Activated naive CD4-positive, alpha-beta T cell treated with anti-CD3 and anti-CD28 coated beads, Interleukin-2, amount 10 ng/mL, durations not matched to agents 7 days and 5 days (primary cell): ENCODE measurements at regions not wholly inside any gene's neighbourhood (a gene's known extent, or its start where the extent isn't known, plus 50 kb on each side); places are given as distances from the start of the nearest gene placed in this dataset.

Source experiments
- CTCF ChIA-PET: fragments of 350-600 bp; sonication (Branson Sonifier 250); formaldehyde crosslinking; loops from one replicate; lab custom pipeline; 2021; ENCODE audit warnings: antibody characterized with exemption; lab: Charles Lee
- DNase-seq: peaks from one replicate; pipeline ENCODE4 v3.0.0-alpha.2; 2020
- H3K27ac Mint-ChIP-seq: one replicate; pipeline ENCODE4 v1.8.0; 2021; ENCODE audit warnings: mild to moderate bottlenecking, moderate library complexity, mixed read lengths
- H3K27me3 Mint-ChIP-seq: one replicate; pipeline ENCODE4 v1.8.0; 2021; ENCODE audit warnings: mild to moderate bottlenecking, mixed read lengths
- H3K36me3 Mint-ChIP-seq: one replicate; pipeline ENCODE4 v1.8.0; 2021; ENCODE audit warnings: mixed read lengths
- H3K4me1 Mint-ChIP-seq: one replicate; pipeline ENCODE4 v1.8.0; 2021; ENCODE audit warnings: mixed read lengths
- H3K4me3 Mint-ChIP-seq: one replicate; pipeline ENCODE4 v1.8.0; 2021; ENCODE audit warnings: mild to moderate bottlenecking, moderate library complexity, mixed read lengths
- H3K9me3 Mint-ChIP-seq: one replicate; pipeline ENCODE4 v1.8.0; 2021; ENCODE audit warnings: mixed read lengths

DNA sequence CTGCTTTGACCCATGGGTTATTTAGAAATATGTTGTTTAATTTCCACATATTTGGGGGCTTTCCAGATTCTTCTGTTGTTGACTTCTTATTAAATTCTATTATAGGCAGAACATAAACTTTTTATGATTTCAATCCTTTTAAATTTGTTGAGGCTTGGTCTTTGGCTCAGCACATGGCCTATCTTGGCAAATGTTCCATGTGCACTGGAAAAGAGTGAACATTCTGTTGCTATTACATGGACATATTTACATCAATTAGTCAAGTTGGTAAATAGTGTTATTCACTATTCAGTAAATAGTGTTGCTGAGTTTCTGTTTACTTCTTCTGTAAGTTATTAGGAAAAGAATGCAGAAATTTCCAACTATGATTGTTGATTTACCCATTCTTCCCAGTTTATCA lies 75.4 kb downstream of the ETS2 start:
- Mint-ChIP-seq H3K4me1 (no peaks in the 10 kb centered on the region), H3K27ac (no peak overlapping the region), H3K4me3 (no peak overlapping the region), H3K27me3 (no peaks in the 10 kb centered on the region), H3K36me3 (no peaks in the 10 kb centered on the region), H3K9me3 (no peaks in the 10 kb centered on the region)
- DNase-seq: no peak
- CTCF ChIA-PET: no interaction called here

DNA sequence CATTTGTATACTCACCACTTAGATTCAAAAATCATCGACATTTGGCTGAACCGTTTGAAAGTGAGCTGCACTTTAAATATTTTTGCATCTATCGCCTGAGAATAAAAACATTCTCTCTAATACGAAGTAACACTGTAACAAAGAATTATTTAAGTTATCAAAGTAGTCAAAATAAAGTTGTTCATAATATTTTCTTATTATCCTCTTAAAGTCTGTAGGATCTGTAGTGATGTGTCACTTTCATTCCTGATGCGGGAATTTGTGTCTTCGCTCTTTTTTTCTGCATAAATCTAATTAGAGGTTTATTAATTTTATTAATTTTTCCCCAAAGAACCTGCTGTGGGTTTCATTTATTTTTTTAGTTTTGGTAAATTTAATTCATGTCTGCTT lies 74.8 kb downstream of the ETS2 start:
- DNase-seq: no peak
- Mint-ChIP-seq H3K4me3 (no peak overlapping the region), H3K9me3 (no peaks in the 10 kb centered on the region), H3K4me1 (no peaks in the 10 kb centered on the region), H3K27ac (no peak overlapping the region), H3K36me3 (no peaks in the 10 kb centered on the region), H3K27me3 (no peaks in the 10 kb centered on the region)
- CTCF ChIA-PET: interaction anchor here (1.2 kb wide), 1 partner anchor 10 kb away, joined by 4 read pairs; no protein-coding TSS in a partner anchor

DNA sequence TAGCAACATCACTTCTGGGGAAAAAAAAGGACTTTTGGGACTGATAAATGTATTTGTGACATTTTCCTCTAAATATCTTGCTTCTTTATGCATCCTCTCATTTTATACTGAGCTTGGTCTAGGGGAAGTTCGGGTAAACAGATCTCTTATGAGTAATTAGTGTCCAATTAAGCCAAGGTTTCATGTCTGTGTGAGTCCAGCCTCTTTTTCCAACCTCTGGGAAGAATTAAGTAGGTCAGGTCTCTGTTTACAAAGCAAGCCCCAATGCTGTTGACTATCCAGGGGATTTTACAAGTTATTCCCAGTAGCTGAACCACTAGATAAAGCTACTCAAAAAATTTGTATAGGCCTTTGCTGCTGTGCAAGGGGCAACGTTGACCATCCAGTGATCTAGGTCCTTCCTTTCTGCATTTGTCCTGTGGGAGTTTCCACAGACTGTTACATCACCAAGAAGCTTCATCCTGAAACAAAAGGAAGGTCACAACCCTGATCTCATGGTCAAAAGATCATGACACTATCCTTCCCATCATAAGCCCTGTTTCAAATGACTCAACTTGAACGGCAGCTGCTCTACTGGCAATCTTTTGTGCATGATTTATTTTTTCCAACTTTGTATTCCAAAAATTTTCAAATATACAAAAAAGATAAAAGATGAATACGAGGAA lies 74.3 kb downstream of the ETS2 start:
- no peaks in the 10 kb centered on the region for H3K36me3 Mint-ChIP-seq
- no peaks in the 10 kb centered on the region for H3K4me1 Mint-ChIP-seq
- no peaks in the 10 kb centered on the region for H3K27me3 Mint-ChIP-seq
- no peak overlapping the region for H3K27ac Mint-ChIP-seq
- no peak overlapping the region for H3K4me3 Mint-ChIP-seq
- H3K9me3 Mint-ChIP-seq: no peaks in the 10 kb centered on the region
- CTCF ChIA-PET: interaction anchor here (1.2 kb wide), 1 partner anchor 10 kb away, joined by 4 read pairs; no protein-coding TSS in a partner anchor
- no peak for DNase-seq

- Mint-ChIP-seq H3K4me3 (no peak overlapping the region), H3K9me3 (no peaks in the 10 kb centered on the region), H3K4me1 (no peaks in the 10 kb centered on the region), H3K36me3 (no peaks in the 10 kb centered on the region), H3K27me3 (no peaks in the 10 kb centered on the region), H3K27ac (no peak overlapping the region)
- DNase-seq: no peak
- CTCF ChIA-PET: no interaction called here
Observed at GRCh38 chr21:38878379-38879179, 72.8 kb downstream of the ETS2 start.

GRCh38 chr21:38875694-38876492 lies 70.2 kb downstream of the ETS2 start:
- H3K9me3 Mint-ChIP-seq: no peaks in the 10 kb centered on the region
- DNase-seq: no peak
- no peaks in the 10 kb centered on the region for H3K36me3 Mint-ChIP-seq
- CTCF ChIA-PET: no interaction called here
- no peak overlapping the region for H3K4me3 Mint-ChIP-seq
- H3K27ac Mint-ChIP-seq: no peak overlapping the region
- peaks cover 8% of the 10 kb centered on the region for H3K27me3 Mint-ChIP-seq
- H3K4me1 Mint-ChIP-seq: no peaks in the 10 kb centered on the region
